Trophoblast cell (in vitro differentiated cells and primary cell): ENCODE measurements at regions not wholly inside any gene's neighbourhood (a gene's known extent, or its start where the extent isn't known, plus 50 kb on each side); places are given as distances from the start of the nearest gene placed in this dataset.

Experiments used
- DNase-seq, 2 donors: peaks; one replicate each; pipeline ENCODE4 v3.0.0-alpha.2; 2016
- H2AFZ ChIP-seq: 2 replicates; pipeline ENCODE4 v1.6.1; 2013; ENCODE audit warnings: low read length, moderate library complexity, mild to moderate bottlenecking; ENCODE audit not compliant: insufficient read depth, poor library complexity
- H2AK5ac ChIP-seq: 2 replicates; pipeline ENCODE4 v1.6.1; 2013; ENCODE audit warnings: mild to moderate bottlenecking, low read length
- H2BK120ac ChIP-seq: 2 replicates; pipeline ENCODE4 v1.6.1; 2013; ENCODE audit warnings: low read length, mild to moderate bottlenecking, moderate library complexity; ENCODE audit not compliant: insufficient read depth, poor library complexity
- H2BK12ac ChIP-seq: 2 replicates; pipeline ENCODE4 v1.6.1; 2013; ENCODE audit warnings: mild to moderate bottlenecking, low read length, moderate library complexity
- H2BK5ac ChIP-seq: 2 replicates; pipeline ENCODE4 v1.6.1; 2013; ENCODE audit warnings: low read length, low read depth, moderate library complexity, mild to moderate bottlenecking; ENCODE audit not compliant: poor library complexity
- H3K14ac ChIP-seq: 2 replicates; pipeline ENCODE4 v1.6.1; 2013; ENCODE audit warnings: mild to moderate bottlenecking, low read length
- H3K18ac ChIP-seq: 2 replicates; pipeline ENCODE4 v1.6.1; 2013; ENCODE audit warnings: mild to moderate bottlenecking, low read length
- H3K23ac ChIP-seq: 2 replicates; pipeline ENCODE4 v1.6.1; 2013; ENCODE audit warnings: low read length
- H3K27ac ChIP-seq: 2 replicates; pipeline ENCODE4 v1.5.1; 2013; ENCODE audit warnings: low read depth, mild to moderate bottlenecking, inconsistent platforms, low read length, moderate library complexity
- H3K27me3 ChIP-seq: 2 replicates; pipeline ENCODE4 v1.6.1; 2013; ENCODE audit warnings: inconsistent platforms, mild to moderate bottlenecking, low read length, moderate library complexity; ENCODE audit not compliant: insufficient read depth
- H3K36me3 ChIP-seq, 2 experiments: 1 replicate in 1 of 2; 2 replicates in 1 of 2; pipeline ENCODE4 v1.6.1; 2013; ENCODE audit warnings: low read length in 2 of 2, mild to moderate bottlenecking in 2 of 2, moderate library complexity in 1 of 2; ENCODE audit not compliant: insufficient read depth in 2 of 2, control insufficient read depth in 1 of 2
- H3K4ac ChIP-seq: 2 replicates; pipeline ENCODE4 v1.6.1; 2013; ENCODE audit warnings: low read depth, mild to moderate bottlenecking, low read length, moderate library complexity
- H3K4me1 ChIP-seq, 2 experiments: 1 replicate in 1 of 2; 2 replicates in 1 of 2; pipeline ENCODE4 v1.6.1; 2013; ENCODE audit warnings: low read length in 2 of 2, mild to moderate bottlenecking in 2 of 2, moderate library complexity in 1 of 2; ENCODE audit not compliant: insufficient read depth in 2 of 2, control insufficient read depth in 1 of 2
- H3K4me2 ChIP-seq: 2 replicates; pipeline ENCODE4 v1.6.1; 2013; ENCODE audit warnings: inconsistent platforms, mild to moderate bottlenecking, low read length, moderate library complexity
- H3K4me3 ChIP-seq: 2 replicates; pipeline ENCODE4 v1.5.1; 2013; ENCODE audit warnings: mild to moderate bottlenecking, low read depth, low read length, inconsistent platforms
- H3K79me1 ChIP-seq: one replicate; pipeline ENCODE4 v1.6.1; 2013; ENCODE audit warnings: low read length
- H3K79me2 ChIP-seq: 2 replicates; pipeline ENCODE4 v1.6.1; 2013; ENCODE audit warnings: low read length, mild to moderate bottlenecking; ENCODE audit not compliant: control insufficient read depth, insufficient read depth, poor library complexity
- H3K9ac ChIP-seq: 2 replicates; pipeline ENCODE4 v1.6.1; 2013; ENCODE audit warnings: mild to moderate bottlenecking, low read length
- H3K9me3 ChIP-seq: 2 replicates; pipeline ENCODE4 v1.6.1; 2013; ENCODE audit warnings: low read depth, mild to moderate bottlenecking, control low read depth, inconsistent platforms, low read length; ENCODE audit not compliant: insufficient read depth
- H4K12ac ChIP-seq: 2 replicates; pipeline ENCODE4 v1.6.1; 2013; ENCODE audit warnings: low read depth, mild to moderate bottlenecking, low read length, moderate library complexity
- H4K8ac ChIP-seq: 2 replicates; pipeline ENCODE4 v1.6.1; 2013; ENCODE audit warnings: low read depth, mild to moderate bottlenecking, low read length, moderate library complexity
- H4K91ac ChIP-seq: one replicate; pipeline ENCODE4 v1.6.1; 2013; ENCODE audit warnings: low read depth, mild to moderate bottlenecking, low read length, moderate library complexity
- WGBS: extraction: QIAGEN DNeasy Blood & Tissue Kit; methylation state at CpG from one replicate; pipeline ENCODE4 v1.1.7; 2013; ENCODE audit warnings: missing lambda C conversion rate; ENCODE audit not compliant: insufficient read length, insufficient coverage; ENCODE audit errors: extremely low coverage; 5-methylcytosine and 5-hydroxymethylcytosine counted together

- H3K27ac ChIP-seq: no peak overlapping the region
- no peak overlapping the region for H3K14ac ChIP-seq
- no peak overlapping the region for H3K23ac ChIP-seq
- H3K18ac ChIP-seq: no peak overlapping the region
- H4K12ac ChIP-seq: no peak overlapping the region
- no peaks in the 10 kb centered on the region for H3K79me1 ChIP-seq
- H3K4me3 ChIP-seq: no peak overlapping the region
- no peak overlapping the region for H2AFZ ChIP-seq
- H3K79me2 ChIP-seq: no peaks in the 10 kb centered on the region
- H3K9ac ChIP-seq: no peak overlapping the region
- no peak overlapping the region for H4K91ac ChIP-seq
- H3K27me3 ChIP-seq: no peaks in the 10 kb centered on the region
- H2BK120ac ChIP-seq: no peak overlapping the region
- no peak overlapping the region for H2BK12ac ChIP-seq
- no peaks in the 10 kb centered on the region for H3K36me3 ChIP-seq
- no peaks in the 10 kb centered on the region for H3K4me1 ChIP-seq
- no peak overlapping the region for H4K8ac ChIP-seq
- no peak overlapping the region for H3K4me2 ChIP-seq
- no peak overlapping the region for H2AK5ac ChIP-seq
- H2BK5ac ChIP-seq: no peak overlapping the region
- no peaks in the 10 kb centered on the region for H3K9me3 ChIP-seq
- no peak overlapping the region for H3K4ac ChIP-seq
- DNase-seq: no peak
Measured at GRCh38 chr2:83686863-83687262, 772.2 kb downstream of the SUCLG1 start.

DNA sequence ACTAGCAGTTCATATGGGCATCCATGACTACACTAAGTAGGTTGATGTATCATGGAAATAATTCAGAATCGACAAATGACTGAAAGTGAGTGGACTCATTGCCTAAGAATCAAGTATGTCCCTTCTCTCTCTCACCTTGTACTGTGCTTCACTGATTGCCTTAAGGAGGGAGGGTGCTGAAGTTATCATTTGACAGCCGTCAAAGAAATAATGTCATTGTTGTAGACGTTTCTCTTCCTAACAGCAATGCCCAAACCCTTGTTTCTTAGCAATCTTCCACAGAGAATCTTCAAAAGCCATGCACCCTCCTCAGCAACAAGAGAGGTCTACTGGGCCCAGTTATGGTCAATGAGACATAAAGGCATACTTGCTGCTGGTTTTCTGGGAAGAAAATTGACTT, 785.0 kb downstream of the SUCLG1 start:
- Histone ChIP-seq H3K23ac (no peak overlapping the region), H3K4me3 (no peak overlapping the region), H3K9ac (no peak overlapping the region), H3K4ac (no peak overlapping the region), H3K14ac (no peak overlapping the region), H4K91ac (no peak overlapping the region), H3K9me3 (no peaks in the 10 kb centered on the region), H4K12ac (no peak overlapping the region), H3K79me2 (no peaks in the 10 kb centered on the region), H3K27me3 (no peaks in the 10 kb centered on the region), H3K4me1 (no peaks in the 10 kb centered on the region), H2AFZ (no peak overlapping the region), H3K4me2 (no peak overlapping the region), H3K18ac (no peak overlapping the region), H2BK12ac (no peak overlapping the region), H3K27ac (no peak overlapping the region), H2BK120ac (no peak overlapping the region), H3K79me1 (no peaks in the 10 kb centered on the region), H2BK5ac (no peak overlapping the region), H2AK5ac (no peak overlapping the region), H3K36me3 (no peaks in the 10 kb centered on the region), H4K8ac (no peak overlapping the region)
- no CpG with 5 or more reads among the region's 3 CpGs for WGBS
- DNase-seq: no peak

DNA sequence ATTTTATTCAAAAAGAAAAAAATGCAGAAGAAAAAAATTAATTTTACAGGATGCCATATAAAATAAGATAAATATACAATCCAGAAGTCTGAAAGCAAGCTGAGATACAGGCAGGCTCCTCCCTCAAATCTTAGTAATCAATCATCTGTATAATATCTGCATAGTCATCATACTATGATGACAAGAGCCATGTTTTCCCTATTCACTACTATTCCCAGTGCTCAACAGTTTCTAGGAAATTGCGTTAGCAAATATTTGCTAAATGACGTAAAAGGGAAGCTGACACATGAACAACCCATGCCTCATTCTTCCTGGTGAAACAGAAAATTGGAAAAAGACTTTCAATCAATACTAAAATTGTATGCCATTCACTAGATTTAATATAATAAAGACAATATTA, 793.2 kb downstream of the SUCLG1 start:
- Histone ChIP-seq H2BK120ac (no peak overlapping the region), H3K14ac (no peak overlapping the region), H3K4ac (no peak overlapping the region), H2AFZ (no peak overlapping the region), H2BK5ac (no peak overlapping the region), H3K23ac (no peak overlapping the region), H3K79me2 (no peaks in the 10 kb centered on the region), H4K91ac (no peak overlapping the region), H3K9me3 (no peaks in the 10 kb centered on the region), H3K4me3 (no peak overlapping the region), H2BK12ac (no peak overlapping the region), H4K8ac (no peak overlapping the region), H4K12ac (no peak overlapping the region), H3K79me1 (no peaks in the 10 kb centered on the region), H3K4me2 (no peak overlapping the region), H3K18ac (no peak overlapping the region), H3K27ac (no peak overlapping the region), H3K36me3 (no peaks in the 10 kb centered on the region), H2AK5ac (no peak overlapping the region), H3K9ac (no peak overlapping the region), H3K27me3 (no peaks in the 10 kb centered on the region), H3K4me1 (no peaks in the 10 kb centered on the region)
- no CpG with 5 or more reads among the region's 2 CpGs for WGBS
- peak in 1 of 2 donors; percentile 51 for DNase-seq

- Histone ChIP-seq H3K36me3 (no peaks in the 10 kb centered on the region), H3K9me3 (no peaks in the 10 kb centered on the region), H3K9ac (no peak overlapping the region), H2BK12ac (no peak overlapping the region), H2AFZ (no peak overlapping the region), H3K4me2 (no peak overlapping the region), H3K79me1 (no peaks in the 10 kb centered on the region), H4K91ac (no peak overlapping the region), H2BK120ac (no peak overlapping the region), H3K79me2 (no peaks in the 10 kb centered on the region), H3K14ac (no peak overlapping the region), H3K4ac (no peak overlapping the region), H3K23ac (no peak overlapping the region), H3K4me3 (no peak overlapping the region), H4K8ac (no peak overlapping the region), H3K27me3 (no peaks in the 10 kb centered on the region), H2BK5ac (no peak overlapping the region), H4K12ac (no peak overlapping the region), H2AK5ac (no peak overlapping the region), H3K27ac (no peak overlapping the region), H3K4me1 (no peaks in the 10 kb centered on the region), H3K18ac (no peak overlapping the region)
- no peak for DNase-seq
- WGBS: no CpG with 5 or more reads among the region's 1 CpG
Measured at GRCh38 chr2:83665154-83665553, 793.9 kb downstream of the SUCLG1 start.

- no peaks in the 10 kb centered on the region for H3K4me1 ChIP-seq
- no peak overlapping the region for H3K23ac ChIP-seq
- no peak overlapping the region for H4K8ac ChIP-seq
- H2BK120ac ChIP-seq: no peak overlapping the region
- no peak overlapping the region for H2AK5ac ChIP-seq
- no peaks in the 10 kb centered on the region for H3K9me3 ChIP-seq
- H3K79me1 ChIP-seq: no peaks in the 10 kb centered on the region
- no peak overlapping the region for H3K18ac ChIP-seq
- H3K36me3 ChIP-seq: no peaks in the 10 kb centered on the region
- H3K9ac ChIP-seq: no peak overlapping the region
- H3K4ac ChIP-seq: no peak overlapping the region
- no peak overlapping the region for H4K12ac ChIP-seq
- no peak overlapping the region for H2BK5ac ChIP-seq
- H3K27me3 ChIP-seq: no peaks in the 10 kb centered on the region
- no CpG with 5 or more reads among the region's 1 CpG for WGBS
- H4K91ac ChIP-seq: no peak overlapping the region
- H3K4me3 ChIP-seq: no peak overlapping the region
- H2AFZ ChIP-seq: no peak overlapping the region
- no peak overlapping the region for H3K14ac ChIP-seq
- H2BK12ac ChIP-seq: no peak overlapping the region
- DNase-seq: no peak
- H3K4me2 ChIP-seq: no peak overlapping the region
- no peak overlapping the region for H3K27ac ChIP-seq
- H3K79me2 ChIP-seq: no peaks in the 10 kb centered on the region
Measured at GRCh38 chr2:83661711-83662110, 797.4 kb downstream of the SUCLG1 start.
